PC-9 (cell line): ENCODE measurements at regions not wholly inside any gene's neighbourhood (a gene's known extent, or its start where the extent isn't known, plus 50 kb on each side); places are given as distances from the start of the nearest gene placed in this dataset.

Experiments used
- BruUV-seq: library from RNA; stranded (reverse); fragments of 400-500 nt; replicated peaks from 2 replicates; lab custom pipeline; 2021; lab: Mats Ljungman, UMichigan
- CTCF ChIA-PET: fragments of 300-600 bp; sonication (Branson Sonifier 250); formaldehyde crosslinking; loops from one replicate; lab custom pipeline; 2022; ENCODE audit warnings: antibody characterized with exemption; lab: Charles Lee
- POLR2A ChIA-PET: fragments of 300-600 bp; sonication (Branson Sonifier 250); formaldehyde crosslinking; loops from one replicate; lab custom pipeline; 2022; ENCODE audit warnings: antibody characterized with exemption; ENCODE audit not compliant: unreplicated experiment; lab: Charles Lee
- DNase-seq, 2 experiments: peaks; one replicate each; pipeline versions ENCODE4 v3.0.0 to v3.0.0-alpha.2; 2015 to 2022; ENCODE audit warnings: mixed read lengths in 1 of 2
- H2AFZ ChIP-seq: fragments of 200-600 bp; sonication (generic); 2 replicates; pipeline ENCODE4 v1.8.1; 2017; ENCODE audit warnings: antibody characterized with exemption
- H3F3A ChIP-seq: fragments of 200-600 bp; sonication (generic); 2 replicates; pipeline ENCODE4 v1.8.1; 2017; ENCODE audit warnings: antibody characterized with exemption, mild to moderate bottlenecking, low read depth; ENCODE audit not compliant: insufficient read depth
- H3K27ac ChIP-seq: fragments of 200-600 bp; sonication (generic); 2 replicates; pipeline ENCODE4 v1.6.1; 2016; ENCODE audit warnings: mixed run types
- H3K27me3 ChIP-seq: fragments of 200-600 bp; sonication (generic); 2 replicates; pipeline ENCODE4 v1.6.1; 2016; ENCODE audit warnings: low read depth, mixed run types; ENCODE audit not compliant: insufficient read depth
- H3K36me3 ChIP-seq: fragments of 200-600 bp; sonication (generic); 2 replicates; pipeline ENCODE4 v1.6.1; 2016; ENCODE audit warnings: low read depth, mixed run types
- H3K4me1 ChIP-seq: fragments of 200-600 bp; sonication (generic); replicated peaks from 2 replicates; pipeline ENCODE4 v1.6.1; 2016; ENCODE audit warnings: mixed run types; ENCODE audit not compliant: insufficient read depth
- H3K4me2 ChIP-seq: fragments of 200-600 bp; sonication (generic); 2 replicates; pipeline ENCODE4 v1.6.1; 2017; ENCODE audit warnings: mixed run types
- H3K4me3 ChIP-seq: fragments of 200-600 bp; sonication (generic); 2 replicates; pipeline ENCODE4 v1.6.1; 2016; ENCODE audit warnings: mixed run types
- H3K79me2 ChIP-seq: fragments of 200-600 bp; sonication (generic); 2 replicates; pipeline ENCODE4 v1.6.1; 2017; ENCODE audit warnings: low read depth, mixed run types
- H3K9me2 ChIP-seq: fragments of 200-600 bp; sonication (generic); 2 replicates; pipeline ENCODE4 v1.8.1; 2017; ENCODE audit warnings: mild to moderate bottlenecking; ENCODE audit not compliant: insufficient read depth
- H3K9me3 ChIP-seq: fragments of 200-600 bp; sonication (generic); 2 replicates; pipeline ENCODE4 v1.8.1; 2016; ENCODE audit warnings: low read depth; ENCODE audit not compliant: insufficient read depth
- H4K20me1 ChIP-seq: fragments of 200-600 bp; sonication (generic); 2 replicates; pipeline ENCODE4 v1.8.1; 2017; ENCODE audit not compliant: insufficient read depth
- CTCF ChIP-seq: fragments of 200-600 bp; sonication (generic); conservative IDR thresholded peaks from 2 replicates; pipeline ENCODE4 v1.6.1; 2017; ENCODE audit warnings: mixed run types, antibody characterized with exemption, mild to moderate bottlenecking, moderate library complexity
- EZH2 ChIP-seq: fragments of 200-600 bp; sonication (generic); IDR thresholded peaks from 2 replicates; pipeline ENCODE4 v1.8.0; 2017; ENCODE audit warnings: antibody characterized with exemption, low read depth
- intact Hi-C: fragments of 100-400 bp; cut with micrococcal nuclease; formaldehyde crosslinking; loops from one replicate; pipeline ENCODE4 v1.10.0; 2022; ENCODE audit not compliant: unreplicated experiment

DNA sequence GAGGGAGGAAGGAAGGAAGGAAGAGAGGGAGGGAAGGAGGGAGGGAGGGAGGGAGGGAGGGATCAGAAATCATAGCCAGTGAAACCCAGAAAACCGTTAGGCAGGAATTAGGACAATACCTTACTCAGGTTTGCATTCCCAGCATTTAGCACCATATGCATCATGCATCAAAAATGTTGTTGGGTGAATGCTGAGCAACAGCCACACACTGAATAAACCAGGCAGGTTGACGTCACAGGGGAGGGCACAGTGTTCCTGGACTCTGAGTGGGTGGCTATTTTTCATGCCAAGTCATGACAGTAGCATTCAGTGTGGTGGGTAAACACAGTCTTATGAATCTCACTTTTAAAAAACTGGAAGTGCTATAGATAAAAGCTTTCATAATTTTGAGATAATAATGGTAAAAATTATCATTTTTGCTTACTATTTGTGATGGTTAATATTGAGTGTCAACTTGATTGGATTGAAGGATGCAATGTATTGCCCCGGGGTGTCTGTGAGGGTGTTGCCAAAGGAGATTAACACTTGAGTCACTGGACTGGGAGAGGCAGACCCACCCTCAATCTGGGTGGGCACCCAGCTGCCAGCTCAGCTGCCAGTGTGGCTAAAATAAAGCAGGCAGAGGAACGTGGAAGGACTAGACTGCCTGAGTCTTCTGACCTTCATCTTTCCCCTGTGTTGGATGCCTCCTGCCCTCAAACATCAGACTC, 199.1 kb upstream of the PRKCQ start:
- no peaks in the 10 kb centered on the region for H3K79me2 ChIP-seq
- TF ChIP-seq EZH2, result no peak
- no peak for TF ChIP-seq CTCF
- H3K27ac ChIP-seq, result peak overlapping the region; percentile 72
- H2AFZ ChIP-seq, result peak overlapping the region; percentile 68
- H3K9me2 ChIP-seq, result no peaks in the 10 kb centered on the region
- CTCF ChIA-PET, result no interaction called here
- POLR2A ChIA-PET, result no interaction called here
- H4K20me1 ChIP-seq, result no peaks in the 10 kb centered on the region
- no TSS peak for BruUV-seq
- H3K9me3 ChIP-seq, result no peaks in the 10 kb centered on the region
- H3K4me2 ChIP-seq, result peak overlapping the region; percentile 64
- no peak overlapping the region; the same call in 1 of the 2 replicates for H3K4me3 ChIP-seq
- intact Hi-C loops, result loop anchor here (1.0 to 2.0 kb wide), 3 partner anchors 30 to 57 kb away; no protein-coding TSS in a partner anchor
- no peaks in the 10 kb centered on the region for H3K27me3 ChIP-seq
- H3F3A ChIP-seq, result 0 out of 2 replicates have a peak, but pooled peaks cover 3% of the 10 kb centered on the region
- peaks cover 10% of the 10 kb centered on the region for H3K4me1 ChIP-seq
- peak; percentile 85 to 94 for DNase-seq
- H3K36me3 ChIP-seq, result no peaks in the 10 kb centered on the region

- DNase-seq, result no peak
- Histone ChIP-seq H3F3A (0 out of 2 replicates have a peak, but pooled peaks cover 3% of the 10 kb centered on the region), H2AFZ (no peak overlapping the region), H3K9me3 (no peaks in the 10 kb centered on the region), H3K27me3 (no peaks in the 10 kb centered on the region), H3K27ac (no peak overlapping the region), H3K79me2 (no peaks in the 10 kb centered on the region), H3K4me1 (peaks cover 10% of the 10 kb centered on the region), H3K4me2 (no peak overlapping the region), H4K20me1 (no peaks in the 10 kb centered on the region), H3K9me2 (no peaks in the 10 kb centered on the region), H3K36me3 (no peaks in the 10 kb centered on the region), H3K4me3 (no peak overlapping the region)
- TF ChIP-seq EZH2, result no peak
- TF ChIP-seq CTCF, result no peak
- intact Hi-C loops, result no loop called here
- CTCF ChIA-PET, result no interaction called here
- POLR2A ChIA-PET, result no interaction called here
- BruUV-seq, result no TSS peak
Measured at GRCh38 chr10:6776170-6776569, 196.1 kb upstream of the PRKCQ start.

DNA sequence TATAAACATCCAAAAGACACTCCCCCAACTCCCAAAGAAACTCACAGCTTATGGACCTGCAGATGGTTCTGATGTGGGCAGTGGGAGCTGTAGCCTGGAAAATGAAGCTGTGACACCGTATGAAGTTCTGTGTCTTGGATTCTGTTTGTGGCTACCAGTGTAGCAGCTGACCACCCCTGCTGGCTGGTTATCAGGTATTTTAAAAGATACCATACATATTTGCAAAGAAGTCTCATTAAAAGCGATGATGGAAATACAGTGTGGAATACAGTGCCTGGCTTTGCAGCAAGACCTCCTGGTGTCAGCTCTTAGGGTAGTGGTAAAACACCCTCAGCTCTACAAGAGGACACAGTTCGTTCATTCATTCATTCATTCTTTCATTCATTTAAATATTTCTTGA, 194.3 kb upstream of the PRKCQ start:
- no peaks in the 10 kb centered on the region for H4K20me1 ChIP-seq
- H3K4me1 ChIP-seq, result peaks cover 4% of the 10 kb centered on the region
- TF ChIP-seq CTCF (no peak), EZH2 (no peak)
- no peak overlapping the region for H3K4me2 ChIP-seq
- DNase-seq, result no peak
- intact Hi-C loops, result no loop called here
- H3K9me3 ChIP-seq, result no peaks in the 10 kb centered on the region
- BruUV-seq, result no TSS peak
- ChIA-PET POLR2A (interaction anchor here (0.5 kb wide), 1 partner anchor 39 kb away, joined by 24 read pairs; no protein-coding TSS in a partner anchor), CTCF (no interaction called here)
- H3K27me3 ChIP-seq, result no peaks in the 10 kb centered on the region
- no peaks in the 10 kb centered on the region for H3K9me2 ChIP-seq
- H2AFZ ChIP-seq, result no peak overlapping the region
- 0 out of 2 replicates have a peak, but pooled peaks cover 3% of the 10 kb centered on the region for H3F3A ChIP-seq
- no peaks in the 10 kb centered on the region for H3K79me2 ChIP-seq
- H3K36me3 ChIP-seq, result no peaks in the 10 kb centered on the region
- no peak overlapping the region for H3K4me3 ChIP-seq
- no peak overlapping the region for H3K27ac ChIP-seq
